ENCODE measurements at regions not wholly inside any gene's neighbourhood (a gene's known extent, or its start where the extent isn't known, plus 50 kb on each side); places are given as distances from the start of the nearest gene placed in this dataset.

DNA sequence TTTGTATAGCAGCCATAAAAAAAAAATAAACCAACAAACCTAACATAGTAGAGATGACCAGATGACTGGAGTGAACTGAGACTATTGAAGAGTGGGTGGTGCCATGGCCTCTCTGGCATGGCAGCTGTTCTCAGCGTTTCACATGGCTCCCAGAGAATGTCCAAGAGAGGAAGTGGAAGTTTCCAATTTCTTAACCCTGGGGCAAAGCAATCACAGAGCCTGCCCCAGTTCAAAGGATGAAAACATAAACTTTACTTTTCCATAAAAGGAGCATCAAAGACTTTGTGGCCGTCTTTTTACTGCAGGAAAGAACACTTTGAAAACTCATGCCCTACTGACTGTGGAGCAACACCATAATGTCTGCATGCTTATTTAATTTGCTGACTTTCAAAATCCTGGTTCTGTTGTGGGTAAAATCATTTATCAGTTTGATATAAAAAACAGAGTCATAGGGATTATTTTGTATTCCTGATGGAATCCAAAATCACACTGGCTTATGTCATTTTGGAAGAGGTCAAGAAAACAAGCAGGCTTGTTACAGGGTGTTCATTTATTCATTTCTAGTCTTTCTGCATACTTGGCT, 165.4 kb downstream of the SLC35B3 start:
- no peak for DNase-seq (ENCODE audit: low spot score)
- TF ChIP-seq, protein P1, sequence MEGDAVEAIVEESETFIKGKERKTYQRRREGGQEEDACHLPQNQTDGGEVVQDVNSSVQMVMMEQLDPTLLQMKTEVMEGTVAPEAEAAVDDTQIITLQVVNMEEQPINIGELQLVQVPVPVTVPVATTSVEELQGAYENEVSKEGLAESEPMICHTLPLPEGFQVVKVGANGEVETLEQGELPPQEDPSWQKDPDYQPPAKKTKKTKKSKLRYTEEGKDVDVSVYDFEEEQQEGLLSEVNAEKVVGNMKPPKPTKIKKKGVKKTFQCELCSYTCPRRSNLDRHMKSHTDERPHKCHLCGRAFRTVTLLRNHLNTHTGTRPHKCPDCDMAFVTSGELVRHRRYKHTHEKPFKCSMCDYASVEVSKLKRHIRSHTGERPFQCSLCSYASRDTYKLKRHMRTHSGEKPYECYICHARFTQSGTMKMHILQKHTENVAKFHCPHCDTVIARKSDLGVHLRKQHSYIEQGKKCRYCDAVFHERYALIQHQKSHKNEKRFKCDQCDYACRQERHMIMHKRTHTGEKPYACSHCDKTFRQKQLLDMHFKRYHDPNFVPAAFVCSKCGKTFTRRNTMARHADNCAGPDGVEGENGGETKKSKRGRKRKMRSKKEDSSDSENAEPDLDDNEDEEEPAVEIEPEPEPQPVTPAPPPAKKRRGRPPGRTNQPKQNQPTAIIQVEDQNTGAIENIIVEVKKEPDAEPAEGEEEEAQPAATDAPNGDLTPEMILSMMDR (IDR thresholded peaks at IDR 0.05; ENCODE audit: borderline replicate concordance, control extremely low read depth, extremely low read depth, insufficient read depth, missing control alignments): no peak
- in situ Hi-C loops (cut with MboI; ENCODE audit: low sequenced_read_pairs, unreplicated experiment): no loop called here

DNA sequence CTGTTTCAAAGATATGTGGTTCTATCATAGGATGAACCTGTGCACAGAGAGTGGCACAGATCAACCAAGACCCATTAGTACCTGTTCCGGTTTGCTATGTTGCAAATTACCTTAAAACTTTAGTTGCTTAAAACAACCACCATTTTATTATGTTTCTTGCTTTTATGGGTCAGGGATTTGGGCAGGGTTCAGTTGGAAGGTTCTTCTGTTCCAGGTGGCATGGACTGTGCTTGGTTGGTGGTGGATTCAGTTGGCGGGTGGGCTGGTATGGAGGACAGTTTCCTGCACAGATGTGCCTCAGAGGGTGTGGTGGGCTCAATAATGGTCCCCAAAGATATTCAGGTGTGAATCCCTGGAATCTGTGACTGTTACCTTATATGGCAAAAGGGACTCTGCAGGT, 166.3 kb downstream of the SLC35B3 start:
- TF ChIP-seq, protein P1 (IDR thresholded peaks at IDR 0.05; ENCODE audit: borderline replicate concordance, control extremely low read depth, extremely low read depth, insufficient read depth, missing control alignments): no peak
- in situ Hi-C loops (cut with MboI; ENCODE audit: low sequenced_read_pairs, unreplicated experiment): no loop called here
- no peak for DNase-seq (ENCODE audit: low spot score)

DNA sequence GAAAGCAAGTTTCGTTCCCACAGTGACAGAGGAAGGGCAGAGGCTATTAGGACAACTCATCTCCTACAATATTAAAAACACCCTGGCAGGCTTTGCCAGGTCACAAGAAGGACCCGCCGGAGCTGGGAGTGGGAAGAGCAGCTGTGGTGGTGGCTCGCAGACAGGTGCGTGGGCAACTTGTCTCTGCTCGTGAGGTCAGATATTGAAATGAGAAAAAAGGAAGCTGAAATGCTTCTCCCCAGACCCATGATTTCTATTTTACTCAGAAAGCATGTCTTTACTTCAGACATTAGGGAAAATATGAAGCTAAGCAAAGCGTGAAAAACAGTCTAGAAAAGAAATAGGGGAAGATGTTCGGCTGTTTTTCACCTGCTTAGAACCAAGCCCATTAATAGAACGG, 166.3 kb upstream of the EEF1E1 start:
- TF ChIP-seq, protein P1 (IDR thresholded peaks at IDR 0.05; ENCODE audit: borderline replicate concordance, control extremely low read depth, extremely low read depth, insufficient read depth, missing control alignments): no peak
- DNase-seq (ENCODE audit: low spot score): no peak
- in situ Hi-C loops (cut with MboI; ENCODE audit: low sequenced_read_pairs, unreplicated experiment): no loop called here

DNA sequence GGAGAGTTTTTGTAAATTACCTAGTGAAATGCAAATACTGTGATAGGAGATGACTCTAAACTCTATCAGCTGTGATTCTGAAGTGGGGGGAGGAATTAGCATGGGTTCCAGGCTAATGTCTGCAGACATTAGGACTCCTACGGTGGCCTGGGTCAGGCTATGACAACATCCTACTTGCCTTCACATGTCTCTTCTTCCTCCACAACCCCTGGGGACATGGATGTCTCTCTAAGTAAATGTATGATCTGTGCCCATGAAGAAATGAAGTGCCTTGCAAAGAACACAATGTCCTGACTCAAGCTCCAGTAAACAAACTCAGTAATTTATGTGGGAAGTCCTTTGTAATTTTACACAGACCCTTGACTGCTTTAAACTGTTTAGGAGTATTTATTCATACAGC, 165.8 kb upstream of the EEF1E1 start:
- in situ Hi-C loops (cut with MboI; ENCODE audit: low sequenced_read_pairs, unreplicated experiment): no loop called here
- TF ChIP-seq, protein P1 (IDR thresholded peaks at IDR 0.05; ENCODE audit: borderline replicate concordance, control extremely low read depth, extremely low read depth, insufficient read depth, missing control alignments): no peak

DNA sequence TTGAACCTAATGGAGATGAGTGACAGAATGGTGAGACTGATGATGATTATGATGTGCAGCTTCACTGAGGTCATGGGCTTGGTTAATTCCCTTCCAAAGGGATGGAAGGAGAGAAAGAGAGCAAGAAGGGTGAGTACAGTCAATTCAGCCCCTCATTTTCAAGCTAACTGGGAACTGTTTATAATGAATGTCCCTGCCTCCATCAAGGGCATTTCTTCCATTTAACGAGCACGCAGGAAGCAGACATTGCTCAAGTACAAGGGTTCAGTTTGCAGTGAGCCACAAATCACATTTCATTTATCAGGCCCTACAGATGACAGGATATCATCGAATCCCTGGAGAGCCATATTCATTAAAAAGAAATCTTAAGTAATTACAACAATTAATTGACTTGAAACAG, 158.3 kb upstream of the EEF1E1 start:
- DNase-seq (ENCODE audit: low spot score): no peak
- TF ChIP-seq, protein P1 (IDR thresholded peaks at IDR 0.05; ENCODE audit: borderline replicate concordance, control extremely low read depth, extremely low read depth, insufficient read depth, missing control alignments): no peak
- in situ Hi-C loops (cut with MboI; ENCODE audit: low sequenced_read_pairs, unreplicated experiment): no loop called here

More for the DNA sequence above, 165.8 kb upstream of the EEF1E1 start:
- no peak for DNase-seq (ENCODE audit: low spot score)

DNA sequence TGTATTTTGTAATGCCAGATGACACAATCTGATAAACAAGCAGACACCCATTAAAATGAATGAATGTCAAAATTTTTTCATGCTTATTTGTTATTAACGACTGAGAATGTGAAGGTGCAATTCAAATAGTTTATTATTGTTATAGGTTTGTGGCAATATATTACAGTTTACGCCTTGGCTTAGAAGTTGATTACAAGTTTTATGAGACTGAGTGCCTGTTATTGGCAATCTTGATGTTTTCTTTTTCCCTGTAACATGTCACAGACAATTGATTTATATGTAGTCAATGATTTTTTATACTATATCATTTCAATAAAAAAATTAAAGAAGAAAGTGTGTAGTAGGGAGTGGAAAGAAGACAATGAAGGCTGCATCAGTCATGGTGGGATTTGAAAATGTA, 144.1 kb upstream of the EEF1E1 start:
- in situ Hi-C loops (cut with MboI; ENCODE audit: low sequenced_read_pairs, unreplicated experiment): no loop called here

More for the DNA sequence above, 144.1 kb upstream of the EEF1E1 start:
- DNase-seq (ENCODE audit: low spot score): no peak
- TF ChIP-seq, protein P1 (IDR thresholded peaks at IDR 0.05; ENCODE audit: borderline replicate concordance, control extremely low read depth, extremely low read depth, insufficient read depth, missing control alignments): no peak

All from GM13976 (cell line).